Adrenal gland (tissue), 5 donors: ENCODE measurements at regions not wholly inside any gene's neighbourhood (a gene's known extent, or its start where the extent isn't known, plus 50 kb on each side); places are given as distances from the start of the nearest gene placed in this dataset.

Experiments used
- POLR2A ChIP-seq, 2 donors: fragments of 450-650 bp; IDR thresholded peaks; one replicate each; pipeline ENCODE4 v1.6.1; 2017; ENCODE audit warnings: antibody characterized with exemption in 2 of 2, mild to moderate bottlenecking in 2 of 2, moderate library complexity in 1 of 2
- TF ChIP-seq, protein P1 (sequence below), 6 experiments: fragments of 450-650 bp in 4 of 6; fragments of 200-600 bp in 2 of 6; sonication (generic) in 1 of 6; IDR thresholded peaks; 1 replicate in 5 of 6; 2 replicates in 1 of 6; pipeline versions ENCODE4 v1.5.1 to v1.8.0; 2016 to 2021; ENCODE audit warnings: antibody characterized with exemption in 6 of 6, mild to moderate bottlenecking in 2 of 6, moderate library complexity in 1 of 6
- donor health status: DM: no; HTN: no; CAD: no.

DNA sequence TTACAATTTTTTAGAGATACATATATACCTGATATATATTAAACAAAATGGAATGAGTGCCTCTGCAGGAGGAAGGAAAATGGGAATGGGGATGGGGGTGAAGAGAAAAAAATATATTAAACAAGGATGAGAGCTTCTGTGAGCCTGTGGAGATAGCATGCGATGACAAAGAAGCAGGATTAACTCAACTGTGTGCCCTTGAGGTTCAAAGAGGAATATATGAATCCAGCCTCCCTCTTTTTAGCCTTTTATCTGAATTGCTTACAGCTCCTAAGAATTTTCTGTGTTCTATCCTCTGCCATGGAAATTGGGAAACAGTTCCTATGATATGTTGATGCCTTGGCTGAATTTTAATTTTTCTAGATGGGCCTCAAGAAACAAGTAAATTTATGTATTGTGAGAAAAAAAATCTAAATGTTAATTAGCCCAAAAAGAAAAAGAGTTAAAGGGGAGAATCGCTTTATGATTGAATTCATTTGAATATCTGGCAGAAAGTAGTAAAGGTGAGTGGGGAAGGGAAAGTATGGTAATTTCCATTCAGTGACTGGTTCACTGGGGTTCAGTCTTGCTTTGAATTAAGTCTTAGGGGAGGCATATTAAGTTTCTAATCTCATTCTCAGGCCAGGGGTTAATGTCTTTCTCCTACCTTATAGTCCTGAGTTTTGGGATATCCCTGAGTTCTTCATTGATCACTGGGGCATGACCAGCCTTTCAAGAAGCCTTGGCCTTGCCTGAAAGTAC is 106.3 kb upstream of the HMCN1 start:
- TF ChIP-seq, protein P1, sequence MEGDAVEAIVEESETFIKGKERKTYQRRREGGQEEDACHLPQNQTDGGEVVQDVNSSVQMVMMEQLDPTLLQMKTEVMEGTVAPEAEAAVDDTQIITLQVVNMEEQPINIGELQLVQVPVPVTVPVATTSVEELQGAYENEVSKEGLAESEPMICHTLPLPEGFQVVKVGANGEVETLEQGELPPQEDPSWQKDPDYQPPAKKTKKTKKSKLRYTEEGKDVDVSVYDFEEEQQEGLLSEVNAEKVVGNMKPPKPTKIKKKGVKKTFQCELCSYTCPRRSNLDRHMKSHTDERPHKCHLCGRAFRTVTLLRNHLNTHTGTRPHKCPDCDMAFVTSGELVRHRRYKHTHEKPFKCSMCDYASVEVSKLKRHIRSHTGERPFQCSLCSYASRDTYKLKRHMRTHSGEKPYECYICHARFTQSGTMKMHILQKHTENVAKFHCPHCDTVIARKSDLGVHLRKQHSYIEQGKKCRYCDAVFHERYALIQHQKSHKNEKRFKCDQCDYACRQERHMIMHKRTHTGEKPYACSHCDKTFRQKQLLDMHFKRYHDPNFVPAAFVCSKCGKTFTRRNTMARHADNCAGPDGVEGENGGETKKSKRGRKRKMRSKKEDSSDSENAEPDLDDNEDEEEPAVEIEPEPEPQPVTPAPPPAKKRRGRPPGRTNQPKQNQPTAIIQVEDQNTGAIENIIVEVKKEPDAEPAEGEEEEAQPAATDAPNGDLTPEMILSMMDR (IDR thresholded peaks at IDR 0.05), result no peak
- no peak for TF ChIP-seq POLR2A (IDR thresholded peaks at IDR 0.05)
